ENCODE measurements at regions not wholly inside any gene's neighbourhood (a gene's known extent, or its start where the extent isn't known, plus 50 kb on each side); places are given as distances from the start of the nearest gene placed in this dataset.

GRCh38 chr5:14076561-14076960, 66.6 kb upstream of the TRIO start:
- TF ChIP-seq CTCF (IDR thresholded peaks at IDR 0.05) (no peak), POLR2A (IDR thresholded peaks at IDR 0.05) (no peak)

All from testis (tissue), 2 donors.